ENCODE measurements at regions not wholly inside any gene's neighbourhood (a gene's known extent, or its start where the extent isn't known, plus 50 kb on each side); places are given as distances from the start of the nearest gene placed in this dataset.

DNA sequence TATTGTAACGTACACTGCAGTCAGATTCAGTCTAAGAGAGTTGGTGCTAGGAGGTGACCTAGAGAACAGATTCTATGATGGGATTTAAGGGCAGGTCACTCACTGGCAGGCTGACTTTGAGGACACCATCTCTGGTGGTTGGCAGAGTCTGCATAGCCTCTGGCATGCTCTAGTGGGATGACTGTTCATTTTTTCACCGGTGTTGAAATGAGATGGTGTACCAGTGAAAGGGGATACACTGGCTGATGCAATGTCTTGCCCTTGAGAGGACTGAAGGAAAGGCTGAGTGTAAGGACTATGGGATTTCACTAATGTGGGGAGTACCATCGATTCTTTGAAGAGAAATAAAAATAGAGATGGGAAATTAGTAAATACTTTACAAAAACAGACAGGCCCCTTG, 186.9 kb upstream of the PIEZO2 start:
- DNase-seq: no peak
- Histone ChIP-seq H3K4me1 (no peaks in the 10 kb centered on the region), H3K27ac (no peak overlapping the region), H3K27me3 (no peaks in the 10 kb centered on the region), H3K4me3 (no peak overlapping the region), H3K9me3 (peaks cover 0 to 3% (median 0%) of the 10 kb centered on the region in 4 donors), H3K36me3 (no peaks in the 10 kb centered on the region)
- intact Hi-C loops (cut with DNase I; ENCODE audit: low total_unique reads): no loop called here
- 69 to 84% (median 71%) methylated on average over 3 of the region's 3 CpGs for WGBS, 5 donors
- TF ChIP-seq EP300 (IDR thresholded peaks at IDR 0.05): no peak
- no peak for TF ChIP-seq POLR2A (IDR thresholded peaks at IDR 0.05)
- TF ChIP-seq POLR2AphosphoS5 (IDR thresholded peaks at IDR 0.05): no peak
- TF ChIP-seq, protein P1, sequence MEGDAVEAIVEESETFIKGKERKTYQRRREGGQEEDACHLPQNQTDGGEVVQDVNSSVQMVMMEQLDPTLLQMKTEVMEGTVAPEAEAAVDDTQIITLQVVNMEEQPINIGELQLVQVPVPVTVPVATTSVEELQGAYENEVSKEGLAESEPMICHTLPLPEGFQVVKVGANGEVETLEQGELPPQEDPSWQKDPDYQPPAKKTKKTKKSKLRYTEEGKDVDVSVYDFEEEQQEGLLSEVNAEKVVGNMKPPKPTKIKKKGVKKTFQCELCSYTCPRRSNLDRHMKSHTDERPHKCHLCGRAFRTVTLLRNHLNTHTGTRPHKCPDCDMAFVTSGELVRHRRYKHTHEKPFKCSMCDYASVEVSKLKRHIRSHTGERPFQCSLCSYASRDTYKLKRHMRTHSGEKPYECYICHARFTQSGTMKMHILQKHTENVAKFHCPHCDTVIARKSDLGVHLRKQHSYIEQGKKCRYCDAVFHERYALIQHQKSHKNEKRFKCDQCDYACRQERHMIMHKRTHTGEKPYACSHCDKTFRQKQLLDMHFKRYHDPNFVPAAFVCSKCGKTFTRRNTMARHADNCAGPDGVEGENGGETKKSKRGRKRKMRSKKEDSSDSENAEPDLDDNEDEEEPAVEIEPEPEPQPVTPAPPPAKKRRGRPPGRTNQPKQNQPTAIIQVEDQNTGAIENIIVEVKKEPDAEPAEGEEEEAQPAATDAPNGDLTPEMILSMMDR (IDR thresholded peaks at IDR 0.05): no peak

DNA sequence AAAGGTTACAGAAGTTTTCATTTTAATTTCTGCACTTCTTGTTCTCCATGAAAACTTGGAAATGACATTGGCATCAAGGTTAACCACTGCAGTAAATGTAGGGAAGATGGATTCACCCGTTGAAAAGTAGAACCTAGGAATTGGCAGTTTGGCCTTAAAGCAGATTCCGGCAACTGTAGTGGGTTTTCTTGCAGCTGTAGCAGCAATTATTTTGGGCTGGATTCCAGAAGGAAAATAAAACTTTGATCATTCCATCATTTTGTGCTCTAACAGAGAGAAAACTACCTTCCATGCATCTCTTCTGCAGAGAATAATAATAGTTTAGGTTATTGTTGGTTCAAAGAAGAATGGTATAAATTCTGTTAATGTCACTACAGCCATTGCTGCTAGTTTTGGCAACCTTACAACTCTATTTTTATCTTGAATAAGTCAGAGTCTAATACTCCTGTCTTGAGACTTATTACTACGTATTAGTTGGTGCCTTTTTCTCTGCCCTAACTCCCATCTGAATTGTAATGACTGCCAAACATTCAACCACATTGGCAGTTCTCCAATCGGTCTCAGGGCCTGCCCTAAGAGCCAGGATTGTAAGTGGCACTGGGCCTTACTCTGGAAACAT, 178.1 kb upstream of the PIEZO2 start:
- intact Hi-C loops (cut with DNase I; ENCODE audit: low total_unique reads): no loop called here
- TF ChIP-seq EP300 (IDR thresholded peaks at IDR 0.05): no peak
- TF ChIP-seq, protein P1 (IDR thresholded peaks at IDR 0.05): no peak
- TF ChIP-seq POLR2AphosphoS5 (IDR thresholded peaks at IDR 0.05): no peak
- no peak for TF ChIP-seq POLR2A (IDR thresholded peaks at IDR 0.05)
- Histone ChIP-seq H3K4me1 (no peaks in the 10 kb centered on the region), H3K27me3 (no peaks in the 10 kb centered on the region), H3K9me3 (no peaks in the 10 kb centered on the region), H3K27ac (no peak overlapping the region), H3K36me3 (no peaks in the 10 kb centered on the region), H3K4me3 (no peak overlapping the region)
- WGBS, 5 donors: 54 to 66% (median 61%) methylated on average over 4 of the region's 4 CpGs
- peak in 1 of 2 donors; percentile 13 for DNase-seq

DNA sequence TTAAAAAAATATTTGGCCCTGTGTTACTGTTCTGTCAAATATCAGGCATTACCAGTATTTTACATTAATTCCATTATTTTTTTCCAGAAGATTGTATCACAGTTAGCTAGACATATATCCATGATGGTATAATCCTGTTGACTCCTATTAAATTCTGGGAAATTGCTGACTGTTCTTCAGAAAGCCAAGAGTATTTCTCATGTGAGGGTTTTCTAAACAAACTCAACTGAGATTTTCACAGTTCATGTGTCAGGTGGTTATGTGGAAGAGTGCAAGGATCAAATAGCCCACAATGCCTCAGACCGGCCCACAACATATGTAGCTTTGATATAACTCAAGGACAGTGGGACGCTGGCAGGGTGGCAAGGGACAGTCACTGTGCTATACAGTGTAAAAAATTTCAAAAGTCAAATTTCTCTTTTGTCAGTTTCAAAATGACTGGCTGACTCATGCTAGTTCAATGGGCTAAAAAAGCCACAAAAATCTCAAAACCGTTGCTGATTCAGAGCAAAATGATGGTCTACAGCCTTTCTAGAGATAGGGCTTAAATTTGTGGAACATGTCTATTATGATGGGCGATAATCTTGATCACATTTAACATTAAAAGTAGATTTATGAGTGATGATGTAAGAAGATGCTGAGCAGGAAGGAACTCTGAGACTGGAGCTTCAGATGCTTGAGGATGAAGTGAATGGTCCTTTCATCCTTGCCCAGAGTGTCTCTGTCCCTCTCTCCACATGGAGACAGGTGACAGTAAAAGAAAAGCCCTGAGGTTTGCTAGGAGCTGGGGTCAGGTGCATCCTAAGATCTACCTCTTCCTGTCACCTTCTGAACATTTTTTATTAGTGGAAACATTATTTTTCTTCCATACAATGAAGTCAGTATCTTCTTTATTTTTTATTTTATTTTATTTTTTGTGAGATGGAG, 175.8 kb upstream of the PIEZO2 start:
- Histone ChIP-seq H3K27ac (no peak overlapping the region), H3K27me3 (no peaks in the 10 kb centered on the region), H3K9me3 (no peaks in the 10 kb centered on the region), H3K36me3 (no peaks in the 10 kb centered on the region), H3K4me1 (no peaks in the 10 kb centered on the region), H3K4me3 (no peak overlapping the region)
- WGBS, 5 donors: 51 to 62% (median 60%) methylated on average over 4 of the region's 4 CpGs
- no peak for TF ChIP-seq POLR2A (IDR thresholded peaks at IDR 0.05)
- TF ChIP-seq POLR2AphosphoS5 (IDR thresholded peaks at IDR 0.05): no peak
- no peak for TF ChIP-seq EP300 (IDR thresholded peaks at IDR 0.05)
- TF ChIP-seq, protein P1 (IDR thresholded peaks at IDR 0.05): no peak
- no peak for DNase-seq
- intact Hi-C loops (cut with DNase I; ENCODE audit: low total_unique reads): no loop called here

DNA sequence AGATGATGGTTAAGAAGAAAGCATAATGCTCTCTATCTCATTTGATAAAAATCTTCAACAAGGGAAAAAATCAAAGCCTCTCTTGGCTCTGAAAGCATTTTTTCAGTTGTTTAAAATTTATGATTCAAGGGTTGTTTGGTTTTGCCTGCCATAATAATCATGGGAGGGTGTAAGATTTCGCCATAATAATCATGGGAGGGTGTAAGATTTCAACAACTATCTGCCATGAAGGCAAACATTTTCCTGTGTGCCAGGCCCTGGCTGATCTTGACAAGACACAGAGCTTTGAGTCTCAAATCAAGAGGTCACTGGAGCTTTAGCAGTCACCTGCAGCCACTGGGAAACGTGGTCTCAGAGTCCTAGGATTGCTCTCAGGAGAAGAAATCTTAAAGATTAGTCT, 175.1 kb upstream of the PIEZO2 start:
- 16 to 35% (median 30%) methylated on average over 2 of the region's 2 CpGs for WGBS, 5 donors
- TF ChIP-seq, protein P1 (IDR thresholded peaks at IDR 0.05): no peak
- no peak for TF ChIP-seq POLR2AphosphoS5 (IDR thresholded peaks at IDR 0.05)
- Histone ChIP-seq H3K27ac (no peak overlapping the region), H3K4me3 (no peak overlapping the region), H3K27me3 (no peaks in the 10 kb centered on the region), H3K4me1 (no peaks in the 10 kb centered on the region), H3K36me3 (no peaks in the 10 kb centered on the region), H3K9me3 (no peaks in the 10 kb centered on the region)
- intact Hi-C loops (cut with DNase I; ENCODE audit: low total_unique reads): no loop called here
- no peak for DNase-seq
